NCI-H187 treated with DMSO at 0.1 percent for 48 hours (cell line): ENCODE measurements at regions not wholly inside any gene's neighbourhood (a gene's known extent, or its start where the extent isn't known, plus 50 kb on each side); places are given as distances from the start of the nearest gene placed in this dataset.
A peak's percentile ranks its signal among the peaks of the same experiment; 100 is the strongest.

Experiments
- DNase-seq: peaks from one replicate; lab custom pipeline; 2025; lab: John Stamatoyannopoulos, UW

DNA sequence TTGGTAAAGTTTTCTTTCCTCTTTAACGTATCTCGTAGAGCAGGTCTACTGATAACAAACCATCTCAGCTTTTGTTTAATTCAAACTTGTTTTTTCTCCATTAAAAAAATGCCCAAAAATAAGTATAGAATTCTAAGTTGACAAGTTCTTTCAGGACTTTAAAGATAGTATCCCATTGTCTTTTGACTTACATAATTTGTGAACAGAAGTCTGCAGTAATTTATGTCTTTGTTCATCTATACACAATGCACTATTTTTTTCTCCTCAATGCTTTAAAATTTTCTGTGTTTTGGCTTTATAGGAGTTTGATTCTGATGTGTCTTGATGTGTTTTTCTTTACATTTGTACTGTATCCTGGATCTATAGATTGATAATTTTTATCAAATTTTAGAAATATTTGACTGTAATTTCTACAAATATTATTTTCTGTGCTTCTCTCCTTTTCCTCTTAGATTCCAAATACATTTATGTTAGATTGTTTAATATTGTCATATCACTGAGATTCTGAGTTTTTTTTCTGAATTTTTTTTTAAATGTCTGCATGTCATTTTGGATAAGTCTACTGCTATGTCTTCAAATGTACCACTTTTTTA lies 143.3 kb downstream of the FTCDNL1 start:
- DNase-seq: no peak

DNA sequence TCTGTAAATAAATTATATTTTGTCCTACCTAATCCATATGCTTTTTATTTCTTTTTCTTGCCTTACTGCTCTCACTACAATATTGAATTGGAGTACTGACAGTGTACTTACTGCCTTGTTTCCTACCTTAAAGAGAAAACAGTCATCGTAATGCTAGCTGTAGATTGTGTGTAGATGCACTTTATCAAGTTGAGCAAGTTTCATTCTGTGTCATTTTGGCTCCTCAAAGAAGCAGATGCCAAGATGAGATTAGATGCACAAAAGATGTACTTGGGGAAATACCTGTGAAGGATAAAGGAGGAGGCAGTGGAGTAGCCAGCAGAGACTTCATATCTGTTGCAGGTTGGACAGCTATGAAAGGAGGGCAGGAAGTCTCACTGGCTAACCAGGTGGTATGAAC lies 145.5 kb downstream of the FTCDNL1 start:
- no peak for DNase-seq

DNA sequence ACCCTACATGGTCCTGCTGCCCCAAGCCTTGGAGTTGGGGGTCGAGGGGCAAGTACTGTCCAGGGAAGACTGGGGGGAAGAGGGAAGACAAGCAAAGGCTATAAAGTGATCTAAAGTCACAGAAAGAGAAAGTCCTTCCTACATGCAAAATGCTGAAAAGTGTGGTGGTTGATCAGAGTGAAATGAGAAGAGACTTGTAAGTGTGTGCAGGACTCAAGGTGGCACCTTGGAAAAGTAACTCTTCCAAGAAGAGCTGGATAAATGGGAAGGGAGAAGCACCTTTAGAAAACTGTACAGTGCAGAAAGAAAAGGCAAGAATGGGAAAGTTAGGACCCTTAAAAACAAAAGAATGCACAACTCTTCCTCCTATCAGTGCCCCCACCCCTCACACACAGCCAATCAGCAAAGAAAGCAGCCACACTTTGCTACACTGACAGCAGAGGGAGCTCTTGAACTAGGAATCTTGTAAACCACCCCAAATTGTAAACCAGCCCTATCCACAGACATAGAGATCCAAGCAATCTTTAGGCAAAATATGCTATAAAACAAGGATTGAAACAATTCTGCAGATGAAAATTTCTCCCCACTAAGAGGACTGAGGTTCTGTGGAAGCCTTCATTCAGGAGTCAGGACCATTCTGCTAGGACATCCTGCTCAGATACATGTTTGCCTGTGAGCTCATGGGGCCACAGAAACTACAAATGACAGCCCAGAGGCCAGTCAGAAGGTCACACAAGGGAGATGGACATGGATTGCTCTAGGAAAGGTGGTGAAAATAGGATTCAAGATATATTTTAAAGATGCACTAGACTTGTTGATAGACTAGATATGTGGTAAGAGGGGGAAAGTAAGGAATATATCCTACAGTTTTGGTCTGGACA lies 146.4 kb downstream of the FTCDNL1 start:
- DNase-seq: no peak

DNA sequence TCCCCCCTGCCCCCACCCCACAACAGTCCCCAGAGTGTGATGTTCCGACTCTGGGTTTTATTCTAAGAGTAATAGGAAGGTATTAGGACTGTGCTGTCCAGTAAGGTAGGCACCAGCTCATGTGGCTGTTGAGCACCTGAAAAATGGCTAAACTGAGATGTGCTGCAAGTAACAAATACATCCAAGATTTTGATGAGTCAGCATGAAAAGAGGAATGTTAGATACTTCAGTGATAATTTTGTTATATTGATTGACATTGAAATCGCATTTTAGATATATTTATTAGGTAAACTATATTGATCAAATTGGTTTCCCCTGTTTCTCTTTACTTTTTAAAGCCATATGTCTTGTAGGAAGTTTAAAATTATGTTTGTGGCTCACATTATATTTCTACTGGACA lies 147.8 kb downstream of the FTCDNL1 start:
- no peak for DNase-seq

DNA sequence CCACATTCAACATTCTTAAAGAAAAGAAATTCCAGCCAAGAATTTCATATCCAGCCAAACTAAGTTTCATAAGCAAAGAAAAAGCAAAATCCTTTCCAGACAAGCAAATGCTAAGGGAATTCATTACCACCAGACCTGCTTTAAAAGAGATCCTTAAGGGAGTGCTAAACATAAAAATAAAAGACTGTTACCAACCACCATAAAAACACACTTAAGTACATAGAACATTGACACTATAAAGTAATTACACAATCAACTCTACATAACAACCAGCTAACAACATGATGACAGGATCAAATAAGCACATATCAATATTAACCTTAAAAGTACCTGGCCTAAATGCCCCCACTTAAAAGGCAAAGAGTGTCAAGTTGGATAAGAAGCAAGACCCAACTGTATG lies 153.5 kb downstream of the FTCDNL1 start:
- DNase-seq: no peak

DNA sequence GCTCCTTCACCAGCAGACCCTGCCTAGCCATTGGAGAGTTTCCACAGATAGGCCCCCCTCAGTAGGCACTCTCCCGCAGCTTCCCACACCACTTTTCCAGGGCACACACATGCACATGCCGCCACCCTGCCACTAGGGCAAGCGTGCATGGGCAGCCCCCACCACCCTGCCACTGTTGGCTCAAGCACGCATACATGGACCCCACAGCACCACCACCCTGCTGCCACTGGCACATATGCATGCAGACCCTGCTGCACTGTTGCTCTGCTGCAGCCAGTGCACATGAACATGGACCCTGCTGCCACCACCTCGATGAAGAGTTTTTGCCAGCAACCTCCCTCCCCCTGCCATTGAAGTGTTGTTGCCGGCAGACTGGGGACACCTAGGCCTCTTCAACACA lies 154.9 kb downstream of the FTCDNL1 start:
- no peak for DNase-seq

DNA sequence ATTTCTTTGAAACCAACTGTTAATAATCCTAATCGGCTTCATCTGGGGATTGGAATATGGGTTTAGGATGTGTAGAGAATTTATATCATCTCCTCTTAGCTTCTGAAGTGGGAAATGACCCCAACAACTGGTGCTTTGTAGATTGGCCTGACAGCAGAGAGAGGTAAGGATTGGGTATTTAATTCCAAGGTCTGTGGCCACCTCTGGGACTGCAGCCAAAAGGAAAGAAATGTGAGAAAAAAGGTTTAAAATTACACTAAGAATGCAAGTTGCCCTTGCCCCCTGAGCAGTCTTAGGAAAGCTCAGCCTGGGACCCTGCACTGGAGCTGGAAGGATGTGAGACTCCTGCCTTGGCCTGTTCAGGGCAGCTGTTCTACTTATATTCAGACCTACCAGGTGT lies 157.1 kb downstream of the FTCDNL1 start:
- DNase-seq: no peak

DNA sequence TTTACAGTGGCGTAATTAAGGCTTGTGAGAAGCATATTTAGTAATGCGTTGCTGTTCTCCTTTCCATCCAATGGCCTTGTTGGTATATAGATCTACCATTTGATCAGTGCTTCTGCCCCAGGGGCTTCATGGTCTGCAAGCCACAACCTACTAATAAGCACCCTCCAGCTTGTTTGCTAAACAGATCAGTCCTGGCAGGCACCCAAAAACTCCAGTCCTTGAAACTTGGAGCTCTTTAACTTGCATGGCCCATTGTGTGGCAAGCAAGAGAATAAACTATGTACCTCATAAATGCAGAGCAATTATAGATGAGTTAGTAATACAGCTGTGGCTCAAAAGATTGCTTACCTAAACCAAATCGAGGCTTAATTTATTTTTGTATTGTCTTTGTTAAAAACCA lies 158.5 kb downstream of the FTCDNL1 start:
- peak; percentile 46 for DNase-seq

DNA sequence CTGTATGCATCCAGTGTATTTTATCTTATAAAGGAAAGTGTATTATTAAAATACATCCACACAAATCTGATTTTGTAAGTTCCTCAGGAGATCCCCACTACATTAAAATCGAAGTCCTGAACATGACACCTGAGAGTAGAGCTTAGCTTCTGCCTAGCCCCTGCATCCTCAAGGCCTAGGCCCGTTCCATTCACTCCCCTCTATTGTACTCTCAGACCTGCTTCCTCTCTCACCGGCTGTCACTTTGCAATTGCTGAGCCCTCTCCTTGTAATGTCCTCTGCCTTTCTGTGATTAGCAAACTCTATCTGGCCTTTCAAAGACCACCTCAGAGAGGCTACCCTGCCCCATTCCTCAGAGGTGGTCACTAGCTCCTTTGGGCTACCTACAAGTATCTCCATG lies 160.8 kb downstream of the FTCDNL1 start:
- no peak for DNase-seq

DNA sequence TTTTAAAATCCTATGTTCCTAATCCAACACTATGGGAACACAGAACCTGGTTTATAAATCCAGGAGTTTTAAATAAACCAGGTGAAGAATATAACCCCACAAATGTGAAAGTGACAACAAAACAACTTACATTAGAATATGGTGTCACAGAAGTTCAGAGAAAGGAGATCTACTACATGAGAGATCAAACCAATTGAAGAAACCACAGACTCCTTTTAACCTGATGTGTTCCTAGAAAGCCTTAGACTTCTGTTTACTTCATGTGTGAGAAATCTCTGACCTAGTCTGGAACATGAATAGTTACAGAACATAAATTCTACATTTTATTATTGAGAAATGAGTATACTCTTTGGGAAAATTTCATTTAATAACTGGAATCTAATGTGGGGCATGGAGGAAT lies 165.3 kb downstream of the FTCDNL1 start:
- no peak for DNase-seq

DNA sequence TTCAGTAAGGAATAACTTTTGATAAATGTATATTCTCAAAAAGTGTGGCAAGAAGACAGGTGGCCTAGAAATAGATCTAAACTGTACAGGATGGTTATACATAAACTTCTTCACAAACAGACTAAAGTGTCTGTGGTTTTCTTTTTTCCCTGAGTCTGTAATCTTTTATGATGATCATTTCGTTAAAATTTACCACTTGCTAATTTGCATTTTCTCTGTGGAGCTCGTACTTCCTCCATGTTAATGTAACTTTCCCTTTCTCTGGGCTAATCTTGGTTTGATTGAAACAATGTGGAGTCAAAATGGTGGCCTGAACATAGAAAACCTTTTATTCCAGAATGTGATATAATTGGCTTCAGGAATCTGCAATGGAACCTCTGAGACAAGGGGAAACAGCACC lies 166.2 kb downstream of the FTCDNL1 start:
- DNase-seq: no peak

DNA sequence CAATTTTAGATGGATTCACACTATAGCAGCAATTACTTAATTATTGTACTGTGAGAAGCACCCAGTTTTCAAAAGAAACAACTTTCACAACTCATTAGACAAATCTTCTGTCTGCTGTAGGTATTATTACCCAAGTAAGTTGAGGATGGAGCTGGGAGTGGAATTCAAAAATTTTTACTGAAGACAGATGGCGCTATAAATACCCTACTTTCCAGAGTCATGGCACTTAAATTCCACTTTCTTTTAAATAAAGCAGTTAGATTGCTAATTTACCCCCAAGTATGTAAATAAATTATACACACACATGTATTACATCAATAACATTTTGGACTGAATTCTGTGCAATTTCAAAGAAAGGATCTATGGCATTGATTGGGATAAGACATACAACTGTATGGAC lies 166.8 kb downstream of the FTCDNL1 start:
- DNase-seq: no peak

DNA sequence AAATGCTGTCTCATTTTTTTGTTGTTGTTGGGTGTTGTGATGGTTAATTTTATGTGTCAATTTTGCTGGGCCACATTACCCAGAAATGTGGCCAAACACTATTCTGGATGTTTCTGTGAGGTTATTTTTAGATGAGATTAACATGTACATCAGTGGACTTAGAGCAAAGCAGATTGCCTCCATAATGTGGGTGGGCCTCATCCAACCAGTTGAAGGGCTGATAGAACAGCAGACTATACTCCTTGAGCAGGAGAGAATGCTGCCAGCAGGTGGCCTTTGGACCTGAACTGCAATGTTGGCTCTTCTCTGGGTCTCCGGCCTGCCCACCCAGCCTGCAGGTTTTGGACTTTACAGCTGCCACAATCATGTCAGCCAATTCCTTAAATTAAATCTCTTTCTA lies 169.0 kb downstream of the FTCDNL1 start:
- DNase-seq: no peak

DNA sequence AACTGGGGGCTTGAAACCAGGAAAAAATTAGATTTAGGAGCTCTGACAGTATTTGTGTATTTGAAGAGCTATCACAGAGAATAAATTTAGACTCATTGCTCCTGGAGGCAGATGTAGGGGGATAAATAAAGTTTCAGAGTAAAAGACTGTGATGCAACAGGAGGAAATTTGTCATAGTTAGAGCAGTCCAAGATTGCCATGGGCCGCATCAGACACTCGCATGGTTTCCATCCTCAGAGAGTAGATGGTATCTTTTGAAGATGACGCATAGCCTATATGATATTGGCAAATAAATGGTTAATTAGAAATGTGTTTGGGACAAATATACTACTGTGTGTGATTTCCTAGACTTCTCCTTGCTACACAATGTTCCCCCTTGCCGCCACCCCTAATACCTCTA lies 170.5 kb downstream of the FTCDNL1 start:
- DNase-seq: no peak

DNA sequence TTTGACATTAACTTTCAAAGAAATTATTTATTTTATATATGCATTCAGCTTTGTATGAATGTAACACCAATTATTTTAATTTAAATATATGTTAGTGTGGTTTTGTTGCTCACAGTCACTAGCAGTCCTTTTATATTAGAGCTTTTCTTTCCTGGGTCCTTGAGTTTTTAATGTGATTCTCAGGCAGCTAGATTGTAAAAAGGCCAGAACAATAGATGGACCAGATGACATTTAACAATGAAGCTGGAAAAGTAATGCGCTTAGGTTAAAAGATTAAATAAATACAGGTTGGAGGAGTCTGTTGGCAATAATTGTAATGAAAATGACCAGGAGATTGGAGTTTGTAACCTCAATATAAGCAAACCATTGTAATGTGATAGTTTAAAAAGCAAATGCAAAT lies 171.1 kb downstream of the FTCDNL1 start:
- no peak for DNase-seq

DNA sequence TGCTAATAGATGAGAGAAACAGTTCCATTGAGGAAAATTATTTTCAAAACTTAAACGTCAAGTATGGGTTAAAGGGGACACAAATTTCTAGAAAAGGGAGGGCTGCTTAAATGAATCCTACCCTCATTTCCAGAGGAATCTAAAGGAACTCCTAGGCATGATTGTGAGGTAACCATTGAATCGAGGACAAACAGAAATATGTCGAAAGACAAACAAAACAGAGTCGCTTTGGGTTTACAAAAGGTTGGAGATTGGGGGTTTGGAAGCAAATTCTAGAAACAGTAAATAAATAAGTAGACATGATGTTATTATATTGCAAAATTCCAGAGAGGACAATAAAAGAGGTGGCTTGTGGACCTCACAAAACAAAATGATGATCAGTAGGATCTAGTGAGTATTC lies 173.1 kb downstream of the FTCDNL1 start:
- no peak for DNase-seq

DNA sequence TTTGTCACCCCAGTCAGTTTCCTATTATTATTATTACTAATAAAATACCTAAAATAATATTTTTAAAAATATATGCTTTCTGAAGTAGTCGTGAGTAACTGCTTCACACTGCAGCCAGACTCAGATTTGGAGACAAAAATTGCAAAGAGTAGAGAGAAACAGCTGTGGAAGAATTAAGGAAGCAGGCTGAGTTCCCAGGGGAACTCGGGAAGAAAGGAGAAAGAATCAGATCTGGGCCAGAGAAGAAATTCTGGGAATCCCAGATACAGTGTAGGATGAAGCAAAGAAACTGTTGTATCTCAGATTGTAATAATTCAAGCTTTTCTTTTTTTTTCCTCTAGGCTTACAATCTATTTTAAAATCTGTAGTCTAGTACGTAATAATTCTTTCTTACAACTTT lies 182.3 kb downstream of the FTCDNL1 start:
- no peak for DNase-seq

DNA sequence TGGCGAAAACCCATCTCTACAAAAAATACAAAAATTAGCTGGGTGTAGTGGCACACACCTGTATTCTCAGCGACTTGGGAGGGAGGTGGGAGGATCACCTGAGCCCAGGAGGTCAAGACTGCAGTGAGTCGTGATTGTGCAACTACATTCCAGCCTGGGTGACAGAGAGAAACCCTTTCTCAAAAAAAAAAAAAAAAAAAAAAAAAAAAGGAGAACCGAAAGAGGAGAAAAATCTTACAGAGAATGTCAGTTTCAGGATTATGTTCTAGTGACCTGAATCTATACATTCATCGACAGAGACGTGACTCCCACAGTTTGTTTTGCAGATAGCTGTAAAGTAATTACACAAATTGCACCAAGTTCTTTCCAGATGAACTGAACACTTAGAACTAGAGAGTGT lies 187.8 kb downstream of the FTCDNL1 start:
- no peak for DNase-seq

DNA sequence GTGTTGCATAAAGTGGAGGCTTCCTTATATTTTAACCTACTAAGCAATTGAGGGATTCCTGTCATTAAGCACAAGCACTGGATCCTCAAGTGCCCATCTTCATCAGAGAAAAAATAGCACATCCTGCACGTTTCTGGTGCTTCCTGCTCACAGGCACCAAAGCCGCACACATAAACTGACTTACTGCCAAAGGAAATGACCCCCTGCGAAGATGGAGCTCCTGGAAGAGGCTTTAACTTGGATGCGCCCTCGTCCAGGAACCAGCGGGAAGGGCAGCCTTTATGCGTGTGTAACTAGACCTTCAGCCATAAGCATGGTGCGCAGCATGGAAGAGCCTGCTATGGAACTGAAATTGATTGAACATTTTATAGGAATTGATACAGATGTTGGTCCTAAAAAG lies 188.7 kb downstream of the FTCDNL1 start:
- no peak for DNase-seq

DNA sequence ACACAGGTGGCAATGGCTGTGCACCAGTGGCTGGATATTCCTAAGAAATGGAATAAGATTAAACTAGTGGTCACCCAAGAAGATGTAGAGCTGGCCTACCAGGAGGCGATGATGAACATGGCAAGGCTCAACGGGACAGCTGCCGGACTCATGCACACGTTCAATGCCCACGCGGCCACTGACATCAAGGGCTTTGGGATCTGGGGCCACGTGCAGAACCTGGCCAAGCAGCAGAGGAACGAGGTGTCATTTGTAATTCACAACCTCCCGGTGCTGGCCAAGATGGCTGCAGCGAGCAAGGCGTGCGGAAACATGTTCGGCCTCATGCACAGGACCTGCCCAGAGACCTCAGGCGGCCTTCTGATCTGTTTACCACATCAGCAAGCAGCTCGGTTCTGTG lies 190.8 kb downstream of the FTCDNL1 start:
- DNase-seq: no peak

DNA sequence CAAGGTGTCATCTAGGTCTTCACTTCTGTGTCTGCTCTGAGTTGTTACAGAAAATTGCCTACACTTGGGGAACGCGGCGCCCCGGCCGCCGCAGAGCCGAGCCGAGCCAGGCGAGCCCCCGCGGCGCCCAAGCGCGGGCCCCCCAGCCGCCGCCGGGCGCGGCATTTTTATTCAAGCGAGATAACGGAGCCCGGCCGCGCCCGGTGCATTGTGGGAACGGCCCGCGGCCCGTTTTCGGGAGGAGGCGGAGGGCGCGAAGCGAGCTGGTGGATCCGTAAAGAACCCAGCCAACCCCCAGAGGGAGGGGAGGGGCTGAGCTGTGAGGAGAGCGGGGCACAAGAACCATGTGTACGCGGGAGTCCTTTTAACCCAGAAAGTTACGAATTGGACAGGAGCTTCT lies 191.8 kb downstream of the FTCDNL1 start:
- DNase-seq: no peak

DNA sequence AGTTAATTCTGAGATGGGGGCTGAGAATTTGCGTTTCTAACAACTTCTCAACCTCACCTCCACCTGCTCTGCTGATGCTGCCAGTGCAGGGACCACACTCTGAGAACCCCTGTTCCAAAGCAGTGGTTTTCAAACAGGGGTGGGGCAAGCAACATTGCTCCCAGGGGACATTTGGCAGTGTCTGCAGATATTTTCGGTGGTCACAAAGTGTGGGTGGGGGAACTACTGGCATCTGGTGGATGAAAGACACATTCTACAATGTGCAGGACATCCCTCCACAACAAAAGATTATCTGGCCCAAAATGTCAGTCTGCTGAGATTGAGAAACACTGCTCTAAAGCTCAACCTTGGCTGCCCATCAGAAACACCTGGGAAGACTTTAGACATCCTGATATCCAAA lies 188.7 kb upstream of the SATB2 start:
- DNase-seq: no peak

DNA sequence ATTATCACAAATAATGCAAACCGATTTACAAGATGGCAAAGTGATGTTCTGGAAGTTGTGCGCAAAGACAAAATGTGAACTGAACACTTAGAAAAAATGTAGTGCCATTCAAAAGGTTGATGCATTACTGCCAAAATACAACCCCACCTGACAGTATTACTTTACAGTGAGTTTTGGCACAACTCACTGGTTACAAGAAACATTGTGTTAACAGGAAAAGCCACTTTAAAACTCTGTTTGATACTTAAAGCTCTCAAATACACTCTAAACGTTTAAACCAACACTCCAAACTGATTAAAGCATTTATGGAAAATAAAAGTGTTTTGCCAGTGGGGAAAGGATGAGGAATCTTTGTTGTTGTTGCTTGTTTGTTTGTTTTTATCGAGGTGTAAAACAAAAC lies 173.4 kb upstream of the SATB2 start:
- no peak for DNase-seq

DNA sequence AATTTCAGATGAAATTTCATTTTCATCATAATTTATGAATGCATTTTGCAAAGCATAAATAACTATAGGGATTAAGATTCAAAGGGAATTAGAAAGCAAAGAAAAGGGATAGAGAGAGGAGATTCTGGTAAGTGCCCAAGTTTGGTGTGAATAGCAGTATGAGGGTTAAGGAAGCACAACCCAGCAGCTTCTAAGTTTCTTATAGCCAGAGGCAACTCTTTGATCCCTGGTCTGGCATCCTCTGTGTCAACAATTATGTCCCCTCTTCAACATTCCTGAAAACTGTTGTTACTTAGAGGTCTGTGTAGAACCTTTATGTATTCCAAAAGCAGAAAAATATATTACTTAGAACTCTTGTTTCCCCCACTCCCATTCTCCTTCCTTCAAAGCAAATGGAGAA lies 171.6 kb upstream of the SATB2 start:
- no peak for DNase-seq
